GM12891 (cell line): ENCODE measurements at regions not wholly inside any gene's neighbourhood (a gene's known extent, or its start where the extent isn't known, plus 50 kb on each side); places are given as distances from the start of the nearest gene placed in this dataset.

ENCODE experiments used
- DNase-seq: peaks from one replicate; pipeline ENCODE4 v3.0.0; 2011; ENCODE audit warnings: low spot score; ENCODE audit not compliant: insufficient read length
- FAIRE-seq: peaks from 2 replicates; lab custom pipeline; 2011; peaks lifted over from hg19 to GRCh38; lab: Jason Lieb, UNC
- PAX5 ChIP-seq: IDR thresholded peaks from 2 replicates; pipeline ENCODE4 v1.6.1; 2011; ENCODE audit warnings: low read length, moderate library complexity, mild to moderate bottlenecking; ENCODE audit not compliant: insufficient read depth, severe bottlenecking
- POLR2A ChIP-seq: IDR thresholded peaks from 2 replicates; pipeline ENCODE4 v1.6.1; 2011; ENCODE audit warnings: low read depth, low read length, control low read depth
- POLR2AphosphoS5 ChIP-seq: IDR thresholded peaks from 2 replicates; pipeline ENCODE4 v1.6.1; 2011; ENCODE audit warnings: low read depth, low read length, control low read depth
- POU2F2 ChIP-seq: IDR thresholded peaks from 2 replicates; pipeline ENCODE4 v1.6.1; 2011; ENCODE audit warnings: low read depth, mild to moderate bottlenecking, control low read depth, low read length, moderate library complexity
- SPI1 ChIP-seq: IDR thresholded peaks from 2 replicates; pipeline ENCODE4 v1.6.1; 2011; ENCODE audit warnings: low read depth, low read length, control low read depth
- TAF1 ChIP-seq: IDR thresholded peaks from 2 replicates; pipeline ENCODE4 v1.6.1; 2011; ENCODE audit warnings: low read depth, low read length, control low read depth

- FAIRE-seq (no peak), DNase-seq (no peak)
- TF ChIP-seq SPI1 (no peak), TAF1 (no peak)
These were observed 364.1 kb downstream of the PCNX1 start for GRCh38 chr14:71271166-71271945.

- FAIRE-seq: no peak
- DNase-seq: no peak
- TF ChIP-seq TAF1 (no peak), SPI1 (no peak), PAX5 (no peak), POLR2A (no peak), POU2F2 (no peak), POLR2AphosphoS5 (no peak)
These were observed 366.1 kb downstream of the PCNX1 start for GRCh38 chr14:71273366-71273765.

- TF ChIP-seq POU2F2 (no peak), POLR2AphosphoS5 (no peak), POLR2A (no peak), PAX5 (no peak), SPI1 (no peak), TAF1 (no peak)
- DNase-seq (no peak), FAIRE-seq (no peak)
These were observed 376.8 kb downstream of the PCNX1 start for GRCh38 chr14:71284048-71284447.

- DNase-seq: no peak
- TF ChIP-seq SPI1: no peak
- TF ChIP-seq PAX5: no peak
- TF ChIP-seq TAF1: no peak
- no peak for TF ChIP-seq POLR2A
- TF ChIP-seq POLR2AphosphoS5: no peak
- no peak for TF ChIP-seq POU2F2
- no peak for FAIRE-seq
These were observed 378.9 kb downstream of the PCNX1 start for GRCh38 chr14:71286126-71286525.

GRCh38 chr14:71287567-71287966 lies 380.3 kb downstream of the PCNX1 start:
- DNase-seq (no peak), FAIRE-seq (no peak)
- TF ChIP-seq POLR2A (no peak), POLR2AphosphoS5 (no peak), POU2F2 (no peak), PAX5 (no peak), SPI1 (no peak), TAF1 (no peak)

- TF ChIP-seq POLR2AphosphoS5 (no peak), PAX5 (no peak), POLR2A (no peak), POU2F2 (peak; percentile 30; the same call in 1 of the 2 replicates), TAF1 (no peak), SPI1 (no peak)
- peak; percentile 29 for DNase-seq
- FAIRE-seq: peak; percentile 94
These were observed 382.3 kb downstream of the PCNX1 start for GRCh38 chr14:71289536-71289935.

GRCh38 chr14:71290301-71290700 lies 383.0 kb downstream of the PCNX1 start:
- DNase-seq (no peak), FAIRE-seq (no peak)
- TF ChIP-seq POLR2AphosphoS5 (no peak), POLR2A (no peak), SPI1 (no peak), TAF1 (no peak), POU2F2 (no peak), PAX5 (no peak)

GRCh38 chr14:71290960-71291466 lies 383.8 kb downstream of the PCNX1 start:
- DNase-seq: peak; percentile 11
- peak; percentile 85 for FAIRE-seq
- peak; percentile 86 for TF ChIP-seq SPI1
- TF ChIP-seq TAF1: no peak

- FAIRE-seq (no peak), DNase-seq (no peak)
- no peak for TF ChIP-seq PAX5
- TF ChIP-seq POLR2A: no peak
- no peak for TF ChIP-seq POLR2AphosphoS5
- no peak for TF ChIP-seq TAF1
- no peak for TF ChIP-seq POU2F2
- TF ChIP-seq SPI1: no peak
These were observed 388.9 kb downstream of the PCNX1 start for GRCh38 chr14:71296184-71296583.
